Endometrium (tissue), 2 donors: ENCODE measurements at regions not wholly inside any gene's neighbourhood (a gene's known extent, or its start where the extent isn't known, plus 50 kb on each side); places are given as distances from the start of the nearest gene placed in this dataset.
"Not testable (repeated sequence)": the region's sequence is repeated elsewhere in the genome, so short reads cannot be mapped to it uniquely, and the experiment has no call there.

Experiments used
- FAIRE-seq: peaks from 2 replicates; lab custom pipeline; 2012; peaks lifted over from hg19 to GRCh38; lab: Jason Lieb, UNC
- donor health status: control.
- donor health status: control.

- no peak for FAIRE-seq
Measured at GRCh38 chr1:73475316-73475870, 722.6 kb downstream of the LRRIQ3 start.

- no peak for FAIRE-seq
Measured at GRCh38 chr1:73472810-73473209, 725.2 kb downstream of the LRRIQ3 start.

- FAIRE-seq: no peak
Measured at GRCh38 chr1:73467731-73468130, 730.2 kb downstream of the LRRIQ3 start.

- FAIRE-seq: no peak
Measured at GRCh38 chr1:73463873-73464272, 734.1 kb downstream of the LRRIQ3 start.

- FAIRE-seq: no peak
Measured at GRCh38 chr1:73452522-73452921, 745.5 kb downstream of the LRRIQ3 start.

- not testable (repeated sequence) for FAIRE-seq
Measured at GRCh38 chr1:73450668-73451067, 747.3 kb downstream of the LRRIQ3 start.

- no peak for FAIRE-seq
Measured at GRCh38 chr1:73411479-73411878, 786.5 kb downstream of the LRRIQ3 start.

GRCh38 chr1:73401666-73402065 lies 796.3 kb downstream of the LRRIQ3 start:
- FAIRE-seq: no peak

GRCh38 chr1:73382966-73383365 lies 815.0 kb downstream of the LRRIQ3 start:
- no peak for FAIRE-seq

GRCh38 chr1:73366734-73367413 lies 831.1 kb downstream of the LRRIQ3 start:
- no peak for FAIRE-seq

GRCh38 chr1:73359001-73359400 lies 839.0 kb downstream of the LRRIQ3 start:
- FAIRE-seq: no peak

GRCh38 chr1:73356485-73356884 lies 841.5 kb downstream of the LRRIQ3 start:
- no peak for FAIRE-seq

- FAIRE-seq: no peak
Measured at GRCh38 chr1:73343947-73344346, 854.0 kb downstream of the LRRIQ3 start.

- FAIRE-seq: no peak
Measured at GRCh38 chr1:73333847-73334503, 864.0 kb downstream of the LRRIQ3 start.

- no peak for FAIRE-seq
Measured at GRCh38 chr1:73331726-73332125, 866.2 kb downstream of the LRRIQ3 start.

- no peak for FAIRE-seq
Measured at GRCh38 chr1:73327998-73328397, 870.0 kb downstream of the LRRIQ3 start.

GRCh38 chr1:73327180-73327793 lies 870.7 kb downstream of the LRRIQ3 start:
- no peak for FAIRE-seq

GRCh38 chr1:73326663-73327062 lies 871.3 kb downstream of the LRRIQ3 start:
- FAIRE-seq: no peak

- no peak for FAIRE-seq
Measured at GRCh38 chr1:73310797-73311381, 887.1 kb downstream of the LRRIQ3 start.

- FAIRE-seq: no peak
Measured at GRCh38 chr1:73306899-73307555, 890.9 kb downstream of the LRRIQ3 start.

GRCh38 chr1:73273886-73274285 lies 924.1 kb downstream of the LRRIQ3 start:
- FAIRE-seq: no peak

- FAIRE-seq: peak; percentile 51
Measured at GRCh38 chr1:73245196-73245595, 952.8 kb downstream of the LRRIQ3 start.
